ENCODE measurements at regions not wholly inside any gene's neighbourhood (a gene's known extent, or its start where the extent isn't known, plus 50 kb on each side); places are given as distances from the start of the nearest gene placed in this dataset.
"Not testable (repeated sequence)": the region's sequence is repeated elsewhere in the genome, so short reads cannot be mapped to it uniquely, and the experiment has no call there.

DNA sequence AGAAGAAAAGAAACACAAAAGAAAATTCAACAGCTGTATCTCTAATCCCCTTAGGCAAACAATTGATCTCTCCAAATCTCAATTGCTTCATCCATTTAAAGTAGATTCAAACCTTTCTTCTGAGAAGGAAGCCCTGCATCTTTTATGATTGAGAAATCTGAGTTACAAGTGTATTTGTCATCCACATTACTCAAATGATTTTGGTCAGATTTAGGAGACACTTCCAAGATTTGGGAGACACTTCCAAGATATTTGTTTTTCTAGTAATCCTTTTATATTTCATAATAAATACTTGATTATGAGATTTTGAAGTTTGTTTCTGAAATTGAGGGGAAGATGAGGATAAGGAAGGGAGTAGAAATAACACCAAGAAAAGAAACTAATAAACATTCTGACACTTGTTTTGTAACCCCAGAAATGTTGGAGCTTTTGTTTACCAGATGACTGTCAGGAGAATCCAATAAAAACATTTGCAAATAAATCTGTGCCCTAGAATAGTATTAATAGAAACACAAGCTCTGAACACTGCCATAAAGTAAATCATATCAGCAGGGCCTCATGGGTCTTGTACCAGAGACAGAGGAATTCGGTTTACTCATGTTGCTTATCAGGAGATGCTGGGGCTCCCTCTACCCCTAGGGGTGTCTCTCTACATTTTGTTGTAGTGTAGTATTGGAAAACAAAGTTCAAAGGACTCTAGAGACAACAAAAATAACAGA is 314.3 kb upstream of the NT5E start:
- H3K27ac ChIP-seq: no peak overlapping the region
- TF ChIP-seq, protein P1, sequence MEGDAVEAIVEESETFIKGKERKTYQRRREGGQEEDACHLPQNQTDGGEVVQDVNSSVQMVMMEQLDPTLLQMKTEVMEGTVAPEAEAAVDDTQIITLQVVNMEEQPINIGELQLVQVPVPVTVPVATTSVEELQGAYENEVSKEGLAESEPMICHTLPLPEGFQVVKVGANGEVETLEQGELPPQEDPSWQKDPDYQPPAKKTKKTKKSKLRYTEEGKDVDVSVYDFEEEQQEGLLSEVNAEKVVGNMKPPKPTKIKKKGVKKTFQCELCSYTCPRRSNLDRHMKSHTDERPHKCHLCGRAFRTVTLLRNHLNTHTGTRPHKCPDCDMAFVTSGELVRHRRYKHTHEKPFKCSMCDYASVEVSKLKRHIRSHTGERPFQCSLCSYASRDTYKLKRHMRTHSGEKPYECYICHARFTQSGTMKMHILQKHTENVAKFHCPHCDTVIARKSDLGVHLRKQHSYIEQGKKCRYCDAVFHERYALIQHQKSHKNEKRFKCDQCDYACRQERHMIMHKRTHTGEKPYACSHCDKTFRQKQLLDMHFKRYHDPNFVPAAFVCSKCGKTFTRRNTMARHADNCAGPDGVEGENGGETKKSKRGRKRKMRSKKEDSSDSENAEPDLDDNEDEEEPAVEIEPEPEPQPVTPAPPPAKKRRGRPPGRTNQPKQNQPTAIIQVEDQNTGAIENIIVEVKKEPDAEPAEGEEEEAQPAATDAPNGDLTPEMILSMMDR (conservative IDR thresholded peaks at IDR 0.05): no peak
- TF ChIP-seq ZFX (IDR thresholded peaks at IDR 0.05): no peak

DNA sequence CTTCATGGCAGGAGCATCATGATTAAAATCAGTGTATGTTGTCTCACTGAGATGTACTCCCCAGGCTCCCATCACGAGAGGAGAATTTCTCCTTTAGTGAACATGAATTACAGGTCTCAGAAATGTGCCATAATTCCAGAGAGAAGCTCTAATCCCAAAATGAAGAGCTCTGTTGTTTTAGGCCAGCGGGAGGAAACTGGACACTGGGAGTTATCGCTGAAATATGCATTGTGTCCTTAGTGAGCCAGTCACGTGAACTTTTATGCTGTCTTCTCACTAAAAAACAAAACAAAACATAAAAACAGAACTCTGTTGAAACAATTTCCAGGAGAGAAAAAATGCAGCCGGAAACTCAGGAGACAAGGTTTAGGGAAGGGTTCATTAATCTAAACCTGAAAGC is 315.7 kb upstream of the NT5E start:
- TF ChIP-seq ZFX (IDR thresholded peaks at IDR 0.05): no peak
- TF ChIP-seq, protein P1 (conservative IDR thresholded peaks at IDR 0.05): no peak
- H3K27ac ChIP-seq: no peak overlapping the region

DNA sequence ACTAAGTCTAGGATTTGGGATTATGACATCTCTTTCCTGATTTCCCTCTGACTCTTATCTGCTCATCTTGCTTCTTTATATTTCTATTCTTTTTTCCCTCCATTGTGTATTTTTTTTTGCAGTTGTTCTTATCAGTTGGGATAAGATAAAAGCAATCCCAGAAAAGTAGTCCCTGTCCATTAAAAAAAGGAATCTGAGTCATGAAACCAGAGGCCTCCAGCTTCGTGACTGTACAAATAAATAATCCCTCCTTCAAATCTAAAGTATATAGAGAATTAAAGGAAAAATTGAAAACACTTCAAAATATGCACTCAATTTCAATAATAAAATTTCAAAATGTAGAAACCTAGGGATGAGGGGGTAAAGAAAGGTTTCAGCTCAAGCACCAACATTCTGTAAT is 317.8 kb upstream of the NT5E start:
- TF ChIP-seq ZFX (IDR thresholded peaks at IDR 0.05): no peak
- H3K27ac ChIP-seq: no peak overlapping the region

DNA sequence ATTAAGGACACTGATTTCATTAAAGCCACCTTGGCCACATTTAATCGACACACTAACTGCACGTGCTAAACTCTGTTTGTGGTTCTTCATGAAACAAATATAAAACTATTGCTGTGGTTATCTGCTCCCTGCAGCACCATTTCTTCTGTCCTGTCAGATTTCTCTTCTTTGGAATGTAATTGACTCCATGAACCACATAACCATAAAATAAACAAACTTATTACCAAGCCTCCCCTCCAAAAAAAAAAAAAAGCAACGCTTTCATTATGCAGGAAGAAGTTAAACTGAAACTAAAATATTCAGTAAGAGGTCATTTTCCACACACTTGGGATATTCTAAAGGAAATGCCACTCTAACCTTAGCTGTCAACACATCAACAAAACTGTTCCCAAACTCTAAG is 319.1 kb upstream of the NT5E start:
- TF ChIP-seq, protein P1 (conservative IDR thresholded peaks at IDR 0.05): no peak
- no peak for TF ChIP-seq ZFX (IDR thresholded peaks at IDR 0.05)
- no peak overlapping the region for H3K27ac ChIP-seq

DNA sequence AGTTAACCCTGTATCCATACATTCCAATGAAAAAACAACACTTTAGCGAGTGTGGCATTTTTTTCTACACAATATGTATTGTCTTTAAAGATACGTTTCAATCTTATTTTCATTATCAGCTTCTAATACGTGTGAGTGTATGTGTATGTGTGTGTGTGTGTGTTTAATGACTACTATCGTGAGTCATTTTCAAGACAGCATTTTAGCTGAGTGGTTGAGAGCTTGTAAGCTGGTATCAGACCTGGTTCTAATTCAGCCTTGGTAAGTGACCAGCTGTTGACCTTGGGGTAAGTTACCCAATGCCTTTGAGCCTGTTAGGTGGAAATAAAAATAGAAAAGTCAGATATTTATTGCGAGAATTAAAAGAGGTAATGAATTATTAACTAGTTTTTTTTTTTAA is 320.0 kb upstream of the NT5E start:
- TF ChIP-seq, protein P1 (conservative IDR thresholded peaks at IDR 0.05): no peak
- no peak for TF ChIP-seq ZFX (IDR thresholded peaks at IDR 0.05)
- no peak overlapping the region for H3K27ac ChIP-seq

DNA sequence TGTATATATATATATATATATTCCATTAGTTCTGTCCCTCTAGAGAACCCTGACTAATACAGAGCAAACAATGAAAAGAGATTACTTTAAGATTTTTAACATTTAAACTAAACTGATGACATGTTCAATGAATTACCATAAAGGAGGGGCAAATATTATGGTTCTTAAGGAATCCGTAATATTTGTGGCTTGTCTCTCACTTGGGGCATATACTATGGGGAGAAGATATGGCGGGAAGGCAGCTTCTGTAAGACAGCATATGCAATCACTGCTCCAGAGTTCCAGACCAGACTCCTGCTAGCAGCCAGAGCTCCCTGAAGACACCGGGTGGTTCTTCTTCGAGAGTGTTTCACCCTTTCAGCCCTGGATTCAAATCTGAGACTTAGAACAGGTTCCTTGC is 321.1 kb upstream of the NT5E start:
- H3K27ac ChIP-seq: no peak overlapping the region
- no peak for TF ChIP-seq ZFX (IDR thresholded peaks at IDR 0.05)
- TF ChIP-seq, protein P1 (conservative IDR thresholded peaks at IDR 0.05): no peak

DNA sequence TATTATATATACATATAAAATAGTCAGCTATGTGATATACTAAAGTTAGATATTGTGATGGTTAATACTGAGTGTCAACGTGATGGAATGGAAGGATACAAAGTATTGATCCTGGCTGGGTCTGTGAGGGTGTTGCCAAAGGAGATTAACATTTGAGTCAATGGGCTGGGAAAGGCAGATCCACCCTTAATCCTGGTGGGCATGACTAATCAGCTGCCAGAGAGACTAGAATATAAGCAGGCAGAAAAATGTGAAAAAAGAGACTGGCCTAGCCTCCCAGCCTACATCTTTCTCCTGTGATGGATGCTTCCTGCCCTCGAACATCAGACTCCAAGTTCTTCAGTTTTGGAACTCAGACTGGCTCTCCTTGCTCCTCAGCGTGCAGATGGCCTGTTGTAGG is 321.6 kb upstream of the NT5E start:
- not testable (repeated sequence) for H3K27ac ChIP-seq

DNA sequence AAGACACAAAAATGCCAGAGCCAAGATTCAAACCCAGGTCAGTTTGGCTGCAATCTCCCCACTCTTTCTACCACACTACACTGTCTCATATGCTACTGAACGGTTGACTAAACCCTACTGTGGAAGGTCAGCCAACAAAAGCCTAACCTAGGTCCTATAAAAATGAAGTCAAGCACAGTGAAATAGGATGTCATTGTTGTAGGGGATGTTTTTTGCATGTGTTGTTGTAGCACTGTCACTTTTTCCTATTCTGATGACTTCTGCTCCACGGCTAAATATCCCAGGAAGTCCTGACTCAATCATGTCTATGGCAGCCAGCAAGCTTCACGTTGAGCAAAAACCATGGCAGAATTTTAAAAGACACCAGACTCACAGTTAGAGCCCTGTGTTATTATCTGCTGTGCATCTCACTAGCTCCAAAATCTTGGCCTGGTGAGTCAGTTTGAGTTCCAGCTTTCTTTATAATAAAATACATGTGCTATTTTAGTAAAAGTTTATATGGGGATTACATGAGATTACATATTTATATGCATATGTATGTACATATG is 322.1 kb upstream of the NT5E start:
- no peak overlapping the region for H3K27ac ChIP-seq
- TF ChIP-seq, protein P1 (conservative IDR thresholded peaks at IDR 0.05): no peak
- no peak for TF ChIP-seq ZFX (IDR thresholded peaks at IDR 0.05)

Data from C4-2B (cell line).